Colonic mucosa (tissue), 4 donors: ENCODE measurements at regions not wholly inside any gene's neighbourhood (a gene's known extent, or its start where the extent isn't known, plus 50 kb on each side); places are given as distances from the start of the nearest gene placed in this dataset.

Experiments used
- DNase-seq: peaks from one replicate; pipeline ENCODE4 v3.0.0-alpha.2; 2020
- H3K27ac ChIP-seq: fragments of 200-600 bp; one replicate; pipeline ENCODE4 v1.8.0; 2021
- H3K27me3 ChIP-seq: fragments of 200-600 bp; one replicate; pipeline ENCODE4 v1.8.0; 2021
- H3K36me3 ChIP-seq: fragments of 200-600 bp; one replicate; pipeline ENCODE4 v1.8.0; 2021
- H3K4me1 ChIP-seq: fragments of 200-600 bp; one replicate; pipeline ENCODE4 v1.8.0; 2021; ENCODE audit warnings: mild to moderate bottlenecking
- H3K4me3 ChIP-seq: fragments of 200-600 bp; one replicate; pipeline ENCODE4 v1.8.0; 2021
- H3K9ac ChIP-seq, 2 donors: one replicate each; pipeline ENCODE4 v1.7.0; 2013; ENCODE audit warnings: control low read depth in 2 of 2, low read depth in 2 of 2, low read length in 2 of 2
- H3K9me3 ChIP-seq: fragments of 200-600 bp; one replicate; pipeline ENCODE4 v1.8.0; 2021
- intact Hi-C: fragments of 100-400 bp; cut with DNase I; formaldehyde crosslinking; loops from one replicate; pipeline ENCODE4 v1.14.1; 2022
- TF ChIP-seq, protein P1 (sequence below): fragments of 200-600 bp; IDR thresholded peaks from one replicate; pipeline ENCODE4 v1.8.0; 2022; ENCODE audit warnings: antibody characterized with exemption, mild to moderate bottlenecking
- donor health status: healthy.
- donor health status: DM: no; HTN: no; CAD: no.
- donor health status: DM: no; HTN: no; CAD: no.

DNA sequence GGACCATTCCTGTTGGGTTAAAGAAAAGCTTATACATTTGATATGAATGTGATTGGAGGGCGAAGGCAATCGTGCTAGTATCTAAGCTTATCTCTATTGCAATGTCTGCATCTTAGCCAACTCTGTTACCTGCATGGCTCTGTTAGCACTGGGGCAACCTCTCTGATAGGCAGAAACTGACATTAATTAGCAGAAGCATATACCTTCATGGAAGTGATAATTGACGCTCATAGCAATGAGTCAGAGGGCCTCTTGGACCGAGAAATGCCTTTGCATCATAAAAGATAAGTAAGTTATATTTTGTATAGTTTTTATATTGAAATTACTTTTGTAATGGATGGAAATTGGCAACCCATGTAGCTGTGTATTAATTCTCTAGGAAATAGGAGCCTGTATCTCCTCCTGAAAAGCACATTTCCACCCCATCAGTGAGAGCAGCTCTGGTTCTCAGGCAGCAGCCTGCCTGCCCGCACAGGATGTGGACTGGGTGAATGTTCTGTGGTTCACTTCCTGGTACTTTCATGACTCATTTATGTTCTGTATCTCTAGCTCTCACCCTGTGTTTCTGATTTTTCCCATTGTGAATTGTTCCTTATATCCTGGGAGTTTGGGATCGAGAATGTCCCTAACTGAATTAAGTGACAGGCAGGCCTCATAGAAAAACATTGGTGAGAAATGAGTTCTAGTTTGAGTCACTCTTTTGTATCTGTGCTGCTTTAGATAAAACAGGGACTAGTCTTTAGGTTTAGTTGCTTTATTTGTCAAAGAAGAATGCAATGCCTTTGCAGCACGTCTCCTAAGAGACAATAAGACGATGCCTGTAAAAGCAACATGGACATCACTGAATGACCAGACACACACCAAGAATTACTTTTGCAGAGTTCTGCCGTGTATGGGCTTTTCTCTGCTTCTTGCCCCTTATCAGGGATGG lies 344.9 kb downstream of the DCDC2C start:
- Histone ChIP-seq H3K9me3 (no peaks in the 10 kb centered on the region), H3K36me3 (no peaks in the 10 kb centered on the region), H3K4me1 (no peaks in the 10 kb centered on the region), H3K27ac (no peak overlapping the region), H3K4me3 (no peak overlapping the region), H3K27me3 (no peaks in the 10 kb centered on the region), H3K9ac (no peak overlapping the region)
- TF ChIP-seq, protein P1, sequence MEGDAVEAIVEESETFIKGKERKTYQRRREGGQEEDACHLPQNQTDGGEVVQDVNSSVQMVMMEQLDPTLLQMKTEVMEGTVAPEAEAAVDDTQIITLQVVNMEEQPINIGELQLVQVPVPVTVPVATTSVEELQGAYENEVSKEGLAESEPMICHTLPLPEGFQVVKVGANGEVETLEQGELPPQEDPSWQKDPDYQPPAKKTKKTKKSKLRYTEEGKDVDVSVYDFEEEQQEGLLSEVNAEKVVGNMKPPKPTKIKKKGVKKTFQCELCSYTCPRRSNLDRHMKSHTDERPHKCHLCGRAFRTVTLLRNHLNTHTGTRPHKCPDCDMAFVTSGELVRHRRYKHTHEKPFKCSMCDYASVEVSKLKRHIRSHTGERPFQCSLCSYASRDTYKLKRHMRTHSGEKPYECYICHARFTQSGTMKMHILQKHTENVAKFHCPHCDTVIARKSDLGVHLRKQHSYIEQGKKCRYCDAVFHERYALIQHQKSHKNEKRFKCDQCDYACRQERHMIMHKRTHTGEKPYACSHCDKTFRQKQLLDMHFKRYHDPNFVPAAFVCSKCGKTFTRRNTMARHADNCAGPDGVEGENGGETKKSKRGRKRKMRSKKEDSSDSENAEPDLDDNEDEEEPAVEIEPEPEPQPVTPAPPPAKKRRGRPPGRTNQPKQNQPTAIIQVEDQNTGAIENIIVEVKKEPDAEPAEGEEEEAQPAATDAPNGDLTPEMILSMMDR, result no peak
- DNase-seq, result no peak
- intact Hi-C loops, result no loop called here

DNA sequence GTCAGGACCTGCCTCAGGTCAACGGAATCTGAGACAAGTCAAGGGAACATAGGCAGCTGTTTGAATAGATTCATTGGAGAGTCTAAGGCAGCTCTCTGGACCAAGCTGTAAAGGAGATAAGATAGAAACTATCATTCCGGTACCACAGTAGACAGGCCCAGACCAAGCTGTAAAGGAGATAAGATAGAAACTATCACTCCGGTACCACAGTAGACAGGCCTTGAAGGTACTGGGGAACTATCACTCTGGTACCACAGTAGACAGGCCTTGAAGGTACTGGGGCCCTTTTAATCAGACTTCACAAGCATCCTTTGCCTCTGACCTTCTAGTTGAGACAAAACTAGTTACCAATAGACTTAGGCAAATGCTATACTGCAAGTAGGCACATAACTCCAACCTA lies 346.1 kb downstream of the DCDC2C start:
- Histone ChIP-seq H3K36me3 (no peaks in the 10 kb centered on the region), H3K9ac (no peak overlapping the region), H3K4me1 (no peaks in the 10 kb centered on the region), H3K27me3 (no peaks in the 10 kb centered on the region), H3K4me3 (no peak overlapping the region), H3K9me3 (no peaks in the 10 kb centered on the region), H3K27ac (no peak overlapping the region)
- TF ChIP-seq, protein P1, result no peak
- intact Hi-C loops, result no loop called here
- no peak for DNase-seq

DNA sequence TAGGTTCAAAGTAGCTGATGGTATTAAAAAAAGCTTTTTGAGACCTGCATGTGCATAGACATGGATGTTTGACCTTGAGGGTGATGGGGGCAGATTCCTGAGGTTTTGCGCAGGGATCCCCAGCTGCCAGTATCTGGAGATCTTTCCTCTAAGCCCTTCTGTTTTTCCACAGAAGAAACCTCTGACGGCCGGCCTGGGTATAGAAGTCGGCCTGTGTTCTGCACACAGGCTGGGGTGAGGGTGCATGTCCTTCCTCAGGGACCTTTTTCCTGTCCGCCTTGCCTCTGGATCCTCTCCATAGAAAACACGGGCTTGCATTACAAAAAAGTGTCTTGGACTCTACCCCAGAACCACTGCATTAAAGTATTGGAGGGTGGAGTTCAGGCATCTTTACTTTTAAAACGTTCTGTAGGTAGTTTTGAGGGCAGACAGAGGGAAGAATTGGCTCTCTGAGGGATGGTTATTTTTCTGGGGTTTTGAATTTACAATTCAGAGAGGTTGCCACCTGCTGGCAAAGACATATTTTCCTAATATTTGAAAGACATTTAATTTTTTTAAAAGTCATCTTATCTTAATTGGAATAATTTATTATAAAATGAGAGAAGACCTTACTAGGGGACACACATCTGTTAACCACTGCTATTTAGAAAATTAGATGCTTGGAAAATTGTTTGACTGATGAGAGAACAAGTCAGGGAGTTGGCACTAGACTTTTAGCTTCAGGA lies 350.6 kb downstream of the DCDC2C start:
- Histone ChIP-seq H3K27ac (no peak overlapping the region), H3K4me1 (no peaks in the 10 kb centered on the region), H3K27me3 (no peaks in the 10 kb centered on the region), H3K9me3 (no peaks in the 10 kb centered on the region), H3K9ac (no peak overlapping the region), H3K4me3 (no peak overlapping the region), H3K36me3 (no peaks in the 10 kb centered on the region)
- no peak for DNase-seq
- TF ChIP-seq, protein P1, result no peak
- intact Hi-C loops, result no loop called here

DNA sequence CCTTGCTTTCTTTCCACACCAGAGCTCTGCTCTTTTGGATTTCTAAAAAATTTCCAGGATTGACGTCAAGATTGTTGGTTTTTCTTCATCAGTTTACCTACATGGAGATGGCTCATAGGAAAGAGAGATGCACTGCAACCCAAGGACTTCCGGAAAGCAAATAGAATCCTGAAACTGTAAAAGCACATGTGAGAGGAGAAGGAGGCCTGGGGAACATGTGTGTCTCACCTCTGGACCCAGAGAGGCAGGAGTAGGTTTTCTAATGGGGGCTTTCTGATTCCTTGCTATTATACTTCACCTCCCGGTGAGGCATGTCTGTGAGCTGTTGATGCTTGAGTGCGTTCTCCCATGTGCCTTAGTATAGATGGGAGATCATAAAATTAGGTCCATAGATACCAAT lies 362.8 kb downstream of the DCDC2C start:
- Histone ChIP-seq H3K36me3 (no peaks in the 10 kb centered on the region), H3K4me1 (no peaks in the 10 kb centered on the region), H3K9me3 (no peaks in the 10 kb centered on the region), H3K9ac (no peak overlapping the region), H3K27me3 (no peaks in the 10 kb centered on the region), H3K27ac (no peak overlapping the region), H3K4me3 (no peak overlapping the region)
- TF ChIP-seq, protein P1, result no peak
- no peak for DNase-seq
- intact Hi-C loops, result no loop called here

DNA sequence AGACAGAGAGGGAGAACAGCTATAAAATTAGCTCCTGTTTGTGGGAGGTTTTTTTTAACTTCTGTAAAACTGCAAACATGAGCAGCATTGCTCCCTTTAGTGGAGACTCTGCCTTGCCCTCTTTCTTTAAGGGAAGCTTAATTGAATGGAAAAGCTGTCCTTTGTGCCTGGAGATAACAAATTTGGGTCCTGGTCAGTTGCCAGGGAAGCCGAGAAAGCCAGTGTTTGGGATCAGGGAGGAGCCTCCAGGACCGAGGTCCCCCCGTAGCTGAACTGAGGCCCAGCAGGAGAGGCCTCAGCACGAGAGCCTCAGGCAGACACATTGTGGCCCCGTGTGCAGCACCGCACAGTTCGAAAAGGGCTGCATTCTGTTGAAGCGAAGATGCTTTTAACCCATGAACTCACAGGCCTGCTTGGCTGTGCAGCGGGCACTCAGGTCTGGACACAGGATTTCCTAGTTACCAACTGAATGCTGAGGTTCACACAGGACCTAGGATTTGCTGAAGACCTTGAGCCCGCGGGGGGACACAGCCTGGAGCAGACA lies 369.7 kb downstream of the DCDC2C start:
- no peak overlapping the region for H3K27ac ChIP-seq
- H3K4me3 ChIP-seq, result no peak overlapping the region
- intact Hi-C loops, result no loop called here
- H3K4me1 ChIP-seq, result no peaks in the 10 kb centered on the region
- TF ChIP-seq, protein P1, result no peak
- H3K27me3 ChIP-seq, result no peaks in the 10 kb centered on the region
- no peak overlapping the region for H3K9ac ChIP-seq
- no peaks in the 10 kb centered on the region for H3K36me3 ChIP-seq
- H3K9me3 ChIP-seq, result no peaks in the 10 kb centered on the region
- no peak for DNase-seq
